HL-60 (cell line): ENCODE measurements at regions not wholly inside any gene's neighbourhood (a gene's known extent, or its start where the extent isn't known, plus 50 kb on each side); places are given as distances from the start of the nearest gene placed in this dataset.
"Not testable (repeated sequence)": the region's sequence is repeated elsewhere in the genome, so short reads cannot be mapped to it uniquely, and the experiment has no call there.

Experiments
- DNase-seq, 2 experiments: peaks; one replicate each; pipeline ENCODE4 v3.0.0-alpha.2; 2010 to 2020; ENCODE audit warnings: low read depth in 1 of 2, low spot score in 1 of 2
- H3K27ac ChIP-seq: fragments of 250-450 bp; sonication (Bioruptor Pico); replicated peaks from 2 replicates; pipeline ENCODE4 v1.5.1; 2020; ENCODE audit warnings: mild to moderate bottlenecking, moderate library complexity
- H3K27me3 ChIP-seq: fragments of 250-450 bp; sonication (Bioruptor Pico); 2 replicates; pipeline ENCODE4 v1.5.1; 2021; ENCODE audit warnings: mild to moderate bottlenecking, moderate library complexity; ENCODE audit not compliant: insufficient read depth, poor library complexity, severe bottlenecking
- H3K4me3 ChIP-seq: replicated peaks from 2 replicates; pipeline ENCODE4 v1.5.1; 2011; ENCODE audit warnings: mild to moderate bottlenecking, control low read depth, low read length; ENCODE audit not compliant: insufficient read depth
- CTCF ChIP-seq: IDR thresholded peaks from one replicate; pipeline ENCODE4 v1.5.1; 2011; ENCODE audit warnings: low read length, control low read depth, inconsistent platforms; ENCODE audit not compliant: insufficient read depth
- GABPA ChIP-seq: IDR thresholded peaks from 2 replicates; pipeline ENCODE4 v1.6.1; 2012; ENCODE audit warnings: low read depth
- POLR2AphosphoS5 ChIP-seq: IDR thresholded peaks from 2 replicates; pipeline ENCODE4 v1.6.1; 2012; ENCODE audit warnings: low read depth
- SPI1 ChIP-seq: IDR thresholded peaks from 2 replicates; pipeline ENCODE4 v1.6.1; 2012; ENCODE audit warnings: low read depth, mild to moderate bottlenecking, borderline replicate concordance
- TF ChIP-seq, protein P1 (sequence below): IDR thresholded peaks from 2 replicates; pipeline ENCODE4 v1.6.1; 2012; ENCODE audit warnings: low read depth; ENCODE audit not compliant: insufficient replicate concordance

DNA sequence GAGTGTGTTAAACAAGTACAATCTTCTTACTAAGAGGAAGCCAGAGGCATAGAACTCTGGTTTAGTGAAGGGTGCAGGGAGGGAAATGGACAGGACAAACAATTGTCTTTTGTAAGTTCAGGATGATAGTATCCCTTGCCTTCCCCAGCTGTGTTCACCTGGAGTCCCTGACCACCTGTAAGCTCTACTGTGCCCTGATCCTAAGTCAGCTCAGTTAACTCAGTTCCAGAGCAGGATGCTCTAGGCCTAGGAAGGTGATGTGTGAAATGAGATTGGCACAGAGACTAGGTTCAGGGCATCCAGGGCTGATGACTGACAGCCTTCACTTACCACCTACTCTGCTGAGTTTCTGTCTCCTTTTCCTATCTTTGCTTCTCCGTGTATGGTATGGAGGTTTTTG is 333.0 kb downstream of the SUCLG1 start:
- no peak overlapping the region for H3K4me3 ChIP-seq
- no peak for DNase-seq
- no peaks in the 10 kb centered on the region for H3K27me3 ChIP-seq
- no peak for TF ChIP-seq CTCF
- no peak for TF ChIP-seq SPI1
- no peak for TF ChIP-seq GABPA
- TF ChIP-seq POLR2AphosphoS5: no peak
- TF ChIP-seq, protein P1, sequence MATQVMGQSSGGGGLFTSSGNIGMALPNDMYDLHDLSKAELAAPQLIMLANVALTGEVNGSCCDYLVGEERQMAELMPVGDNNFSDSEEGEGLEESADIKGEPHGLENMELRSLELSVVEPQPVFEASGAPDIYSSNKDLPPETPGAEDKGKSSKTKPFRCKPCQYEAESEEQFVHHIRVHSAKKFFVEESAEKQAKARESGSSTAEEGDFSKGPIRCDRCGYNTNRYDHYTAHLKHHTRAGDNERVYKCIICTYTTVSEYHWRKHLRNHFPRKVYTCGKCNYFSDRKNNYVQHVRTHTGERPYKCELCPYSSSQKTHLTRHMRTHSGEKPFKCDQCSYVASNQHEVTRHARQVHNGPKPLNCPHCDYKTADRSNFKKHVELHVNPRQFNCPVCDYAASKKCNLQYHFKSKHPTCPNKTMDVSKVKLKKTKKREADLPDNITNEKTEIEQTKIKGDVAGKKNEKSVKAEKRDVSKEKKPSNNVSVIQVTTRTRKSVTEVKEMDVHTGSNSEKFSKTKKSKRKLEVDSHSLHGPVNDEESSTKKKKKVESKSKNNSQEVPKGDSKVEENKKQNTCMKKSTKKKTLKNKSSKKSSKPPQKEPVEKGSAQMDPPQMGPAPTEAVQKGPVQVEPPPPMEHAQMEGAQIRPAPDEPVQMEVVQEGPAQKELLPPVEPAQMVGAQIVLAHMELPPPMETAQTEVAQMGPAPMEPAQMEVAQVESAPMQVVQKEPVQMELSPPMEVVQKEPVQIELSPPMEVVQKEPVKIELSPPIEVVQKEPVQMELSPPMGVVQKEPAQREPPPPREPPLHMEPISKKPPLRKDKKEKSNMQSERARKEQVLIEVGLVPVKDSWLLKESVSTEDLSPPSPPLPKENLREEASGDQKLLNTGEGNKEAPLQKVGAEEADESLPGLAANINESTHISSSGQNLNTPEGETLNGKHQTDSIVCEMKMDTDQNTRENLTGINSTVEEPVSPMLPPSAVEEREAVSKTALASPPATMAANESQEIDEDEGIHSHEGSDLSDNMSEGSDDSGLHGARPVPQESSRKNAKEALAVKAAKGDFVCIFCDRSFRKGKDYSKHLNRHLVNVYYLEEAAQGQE: no peak
- no peak overlapping the region for H3K27ac ChIP-seq

GRCh38 chr2:84116143-84116542 is 342.9 kb downstream of the SUCLG1 start:
- H3K27me3 ChIP-seq: no peaks in the 10 kb centered on the region
- DNase-seq: no peak

DNA sequence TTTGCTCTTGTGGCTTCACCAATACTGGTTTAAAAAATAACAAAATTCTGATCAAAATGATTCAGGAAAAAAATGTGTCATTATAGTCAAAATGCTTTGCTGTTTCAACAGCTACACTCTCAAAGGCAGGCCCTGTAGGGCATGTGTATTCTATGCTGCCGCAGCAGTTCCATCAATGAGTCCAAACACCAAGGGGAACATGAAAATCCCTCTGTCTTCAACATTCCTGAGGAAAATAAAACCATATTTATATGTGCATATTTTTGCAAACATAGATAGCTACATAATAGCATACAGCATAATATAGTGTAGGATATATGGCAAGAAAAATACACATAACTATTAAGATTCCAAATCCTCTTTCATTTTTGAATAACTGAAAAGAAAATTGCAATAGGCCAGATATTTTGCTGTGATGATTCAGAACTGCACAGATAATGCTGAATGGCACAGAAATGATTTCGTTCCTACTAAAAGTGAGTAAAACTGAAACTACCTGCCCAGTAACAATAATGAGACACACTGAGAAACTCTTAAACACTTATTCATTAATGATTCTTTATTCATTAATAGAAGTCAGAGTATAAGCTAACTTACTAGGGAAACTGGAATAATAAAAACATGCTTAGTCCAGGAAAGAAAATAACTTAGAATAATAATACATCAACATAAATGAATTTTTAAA is 343.8 kb downstream of the SUCLG1 start:
- no peak for DNase-seq
- Histone ChIP-seq H3K27ac (no peak overlapping the region), H3K4me3 (no peak overlapping the region), H3K27me3 (no peaks in the 10 kb centered on the region)
- no peak for TF ChIP-seq POLR2AphosphoS5
- no peak for TF ChIP-seq CTCF
- TF ChIP-seq, protein P1: no peak
- TF ChIP-seq SPI1: no peak
- TF ChIP-seq GABPA: no peak

More at GRCh38 chr2:84116143-84116542, 342.9 kb downstream of the SUCLG1 start:
- no peak overlapping the region for H3K4me3 ChIP-seq
- H3K27ac ChIP-seq: no peak overlapping the region
- no peak for TF ChIP-seq CTCF

DNA sequence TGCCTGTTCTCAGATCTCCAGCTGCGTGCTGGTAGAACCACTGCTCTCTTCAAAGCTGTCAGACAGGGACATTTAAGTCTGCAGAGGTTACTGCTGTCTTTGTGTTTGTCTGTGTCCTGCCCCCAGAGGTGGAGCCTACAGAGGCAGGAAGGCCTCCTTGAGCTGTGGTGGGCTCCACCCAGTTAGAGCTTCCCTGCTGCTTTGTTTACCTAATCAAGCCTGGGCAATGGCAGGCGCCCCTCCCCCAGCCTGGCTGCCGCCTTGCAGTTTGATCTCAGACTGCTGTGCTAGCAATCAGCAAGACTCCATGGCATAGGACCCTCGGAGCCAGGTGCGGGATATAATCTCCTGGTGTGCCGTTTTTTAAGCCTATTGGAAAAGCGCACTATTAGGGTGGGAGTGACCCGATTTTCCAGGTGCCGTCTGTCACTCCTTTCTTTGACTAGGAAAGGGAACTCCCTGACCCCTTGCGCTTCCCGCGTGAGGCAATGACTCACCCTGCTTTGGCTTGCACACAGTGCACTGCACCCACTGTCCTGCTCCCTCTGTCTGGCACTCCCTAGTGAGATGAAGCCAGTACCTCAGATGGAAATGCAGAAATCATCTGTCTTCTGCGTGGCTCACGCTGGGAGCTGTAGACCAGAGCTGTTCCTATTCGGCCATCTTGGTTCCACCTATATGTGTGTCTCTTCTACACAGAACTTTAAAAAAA is 355.1 kb downstream of the SUCLG1 start:
- DNase-seq, H3K27me3 ChIP-seq, H3K4me3 ChIP-seq, H3K27ac ChIP-seq: not testable (repeated sequence)
